ENCODE measurements at regions not wholly inside any gene's neighbourhood (a gene's known extent, or its start where the extent isn't known, plus 50 kb on each side); places are given as distances from the start of the nearest gene placed in this dataset.

DNA sequence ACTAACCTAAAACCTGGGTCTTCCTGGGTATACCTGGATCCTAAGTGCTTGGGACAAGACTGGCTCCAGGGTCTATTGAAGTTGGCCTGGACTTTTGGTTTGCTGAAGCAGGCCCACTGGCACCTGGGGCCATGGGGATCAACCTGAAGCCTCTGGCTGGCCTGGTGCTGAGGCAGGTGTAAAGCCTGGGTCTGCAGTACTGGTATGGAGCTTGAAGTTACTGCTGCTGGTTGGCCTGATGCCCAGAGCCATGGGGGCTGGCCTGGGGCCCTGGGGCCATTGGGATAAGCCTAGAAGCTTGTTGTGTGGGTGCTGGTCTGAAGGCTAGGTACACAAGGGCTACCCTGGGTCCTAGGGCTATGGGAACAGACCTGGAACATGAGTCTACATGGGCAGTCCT lies 743.2 kb upstream of the GRIA3 start:
- TF ChIP-seq TEAD4 (IDR thresholded peaks at IDR 0.05) (no peak), CEBPB (IDR thresholded peaks at IDR 0.05) (no peak), TCF12 (IDR thresholded peaks at IDR 0.05; ENCODE audit: low read depth) (no peak), EGR1 (IDR thresholded peaks at IDR 0.05) (no peak)

DNA sequence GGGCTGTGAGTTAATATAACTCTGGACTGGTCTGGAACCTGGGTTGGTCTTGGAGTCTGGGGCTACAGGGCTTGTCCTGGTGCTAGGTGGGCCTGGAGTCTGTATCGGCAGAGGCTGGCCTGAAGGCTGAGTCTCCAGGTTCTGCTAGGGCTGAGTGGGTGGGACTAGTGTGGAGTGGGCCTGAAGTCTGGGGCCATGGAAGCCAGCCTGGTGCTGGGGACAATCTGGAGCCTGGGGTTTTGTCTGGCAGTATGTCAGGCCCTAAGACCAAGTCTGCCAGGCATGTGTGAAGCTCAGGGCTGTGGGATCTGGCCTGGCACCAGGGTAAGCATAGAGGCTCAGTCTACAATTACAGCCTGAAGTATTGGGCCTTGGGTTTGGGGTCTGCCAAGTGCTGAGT lies 742.6 kb upstream of the GRIA3 start:
- TF ChIP-seq ZBTB7A (IDR thresholded peaks at IDR 0.05; ENCODE audit: low read depth) (no peak), RAD21 (IDR thresholded peaks at IDR 0.05; ENCODE audit: low read depth) (no peak), TCF12 (IDR thresholded peaks at IDR 0.05; ENCODE audit: low read depth) (no peak), CEBPB (IDR thresholded peaks at IDR 0.05) (no peak)

DNA sequence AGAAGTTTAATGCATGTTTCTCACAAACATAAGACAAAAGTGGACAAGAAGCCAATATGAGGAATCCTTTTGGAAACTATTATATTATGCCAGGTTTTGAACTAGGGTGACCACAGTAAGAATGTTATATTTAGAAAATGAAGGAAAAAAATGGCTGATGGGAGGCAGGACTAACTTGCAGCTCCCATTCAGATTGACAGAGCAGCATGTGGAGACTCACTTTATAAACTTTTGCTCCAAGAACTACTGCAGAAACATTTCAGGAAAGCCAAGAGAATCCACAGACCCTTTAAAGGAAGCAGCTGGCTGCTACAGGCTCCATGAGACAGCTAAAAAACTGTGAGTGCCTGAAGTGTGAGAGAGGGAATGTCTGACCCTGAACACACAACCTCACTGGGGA lies 738.6 kb upstream of the GRIA3 start:
- TF ChIP-seq NFIC (IDR thresholded peaks at IDR 0.05), result no peak
- no peak for TF ChIP-seq CREB1 (IDR thresholded peaks at IDR 0.05; ENCODE audit: low read depth)

DNA sequence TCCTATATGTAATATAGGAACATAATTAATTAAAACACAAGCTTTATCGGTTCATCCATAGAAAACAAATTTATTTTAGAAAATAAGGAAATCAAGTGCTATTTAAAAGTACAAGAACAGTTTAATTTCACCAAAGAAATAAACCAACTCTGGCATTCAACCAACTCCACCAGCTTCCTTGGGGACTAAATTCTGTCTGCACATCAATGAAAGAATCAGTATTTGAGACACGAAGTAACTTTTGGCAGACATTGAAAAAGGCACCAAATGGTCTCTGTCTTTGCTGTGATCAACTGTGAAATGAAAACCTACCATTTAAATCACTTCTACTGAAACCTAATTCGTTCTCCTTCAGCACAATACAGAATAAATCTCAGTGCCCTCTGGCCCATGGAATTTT lies 719.7 kb upstream of the GRIA3 start:
- no peak for TF ChIP-seq TCF12 (IDR thresholded peaks at IDR 0.05; ENCODE audit: low read depth)

DNA sequence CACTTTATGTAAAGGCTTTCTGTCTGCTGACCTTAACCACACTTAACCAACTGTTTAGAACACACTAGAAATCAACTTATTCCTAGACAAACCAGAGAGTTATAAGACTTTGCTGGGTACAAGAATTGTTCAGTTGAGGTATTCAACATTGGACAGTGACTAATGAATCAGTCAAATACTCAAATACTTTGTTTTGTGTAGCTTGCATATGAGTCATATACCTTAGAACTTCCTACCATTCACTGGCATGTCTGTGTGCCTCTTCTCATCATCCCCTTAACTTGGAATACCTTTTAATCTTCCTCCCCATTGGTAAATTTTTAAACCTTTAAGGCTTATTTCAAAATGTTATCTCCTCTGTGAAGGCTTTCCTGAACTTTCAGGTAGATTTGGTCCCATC lies 708.8 kb upstream of the GRIA3 start:
- TF ChIP-seq CREB1 (IDR thresholded peaks at IDR 0.05; ENCODE audit: low read depth), result no peak
- no peak for TF ChIP-seq CEBPB (IDR thresholded peaks at IDR 0.05)
- no peak for TF ChIP-seq TEAD4 (IDR thresholded peaks at IDR 0.05)
- TF ChIP-seq, protein P1, sequence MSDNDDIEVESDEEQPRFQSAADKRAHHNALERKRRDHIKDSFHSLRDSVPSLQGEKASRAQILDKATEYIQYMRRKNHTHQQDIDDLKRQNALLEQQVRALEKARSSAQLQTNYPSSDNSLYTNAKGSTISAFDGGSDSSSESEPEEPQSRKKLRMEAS (IDR thresholded peaks at IDR 0.05), result no peak
- no peak for TF ChIP-seq RAD21 (IDR thresholded peaks at IDR 0.05; ENCODE audit: low read depth)
- TF ChIP-seq FOXM1 (IDR thresholded peaks at IDR 0.05; ENCODE audit: borderline replicate concordance, low read depth), result no peak
- TF ChIP-seq, protein P2, sequence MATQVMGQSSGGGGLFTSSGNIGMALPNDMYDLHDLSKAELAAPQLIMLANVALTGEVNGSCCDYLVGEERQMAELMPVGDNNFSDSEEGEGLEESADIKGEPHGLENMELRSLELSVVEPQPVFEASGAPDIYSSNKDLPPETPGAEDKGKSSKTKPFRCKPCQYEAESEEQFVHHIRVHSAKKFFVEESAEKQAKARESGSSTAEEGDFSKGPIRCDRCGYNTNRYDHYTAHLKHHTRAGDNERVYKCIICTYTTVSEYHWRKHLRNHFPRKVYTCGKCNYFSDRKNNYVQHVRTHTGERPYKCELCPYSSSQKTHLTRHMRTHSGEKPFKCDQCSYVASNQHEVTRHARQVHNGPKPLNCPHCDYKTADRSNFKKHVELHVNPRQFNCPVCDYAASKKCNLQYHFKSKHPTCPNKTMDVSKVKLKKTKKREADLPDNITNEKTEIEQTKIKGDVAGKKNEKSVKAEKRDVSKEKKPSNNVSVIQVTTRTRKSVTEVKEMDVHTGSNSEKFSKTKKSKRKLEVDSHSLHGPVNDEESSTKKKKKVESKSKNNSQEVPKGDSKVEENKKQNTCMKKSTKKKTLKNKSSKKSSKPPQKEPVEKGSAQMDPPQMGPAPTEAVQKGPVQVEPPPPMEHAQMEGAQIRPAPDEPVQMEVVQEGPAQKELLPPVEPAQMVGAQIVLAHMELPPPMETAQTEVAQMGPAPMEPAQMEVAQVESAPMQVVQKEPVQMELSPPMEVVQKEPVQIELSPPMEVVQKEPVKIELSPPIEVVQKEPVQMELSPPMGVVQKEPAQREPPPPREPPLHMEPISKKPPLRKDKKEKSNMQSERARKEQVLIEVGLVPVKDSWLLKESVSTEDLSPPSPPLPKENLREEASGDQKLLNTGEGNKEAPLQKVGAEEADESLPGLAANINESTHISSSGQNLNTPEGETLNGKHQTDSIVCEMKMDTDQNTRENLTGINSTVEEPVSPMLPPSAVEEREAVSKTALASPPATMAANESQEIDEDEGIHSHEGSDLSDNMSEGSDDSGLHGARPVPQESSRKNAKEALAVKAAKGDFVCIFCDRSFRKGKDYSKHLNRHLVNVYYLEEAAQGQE (IDR thresholded peaks at IDR 0.05; ENCODE audit: low read depth), result no peak
- no peak for TF ChIP-seq YY1 (IDR thresholded peaks at IDR 0.05; ENCODE audit: low read depth)
- TF ChIP-seq, protein P3, sequence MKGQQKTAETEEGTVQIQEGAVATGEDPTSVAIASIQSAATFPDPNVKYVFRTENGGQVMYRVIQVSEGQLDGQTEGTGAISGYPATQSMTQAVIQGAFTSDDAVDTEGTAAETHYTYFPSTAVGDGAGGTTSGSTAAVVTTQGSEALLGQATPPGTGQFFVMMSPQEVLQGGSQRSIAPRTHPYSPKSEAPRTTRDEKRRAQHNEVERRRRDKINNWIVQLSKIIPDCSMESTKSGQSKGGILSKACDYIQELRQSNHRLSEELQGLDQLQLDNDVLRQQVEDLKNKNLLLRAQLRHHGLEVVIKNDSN (IDR thresholded peaks at IDR 0.05), result no peak
- no peak for TF ChIP-seq NFIC (IDR thresholded peaks at IDR 0.05)
- TF ChIP-seq EP300 (IDR thresholded peaks at IDR 0.05; ENCODE audit: borderline replicate concordance), result no peak
- no peak for TF ChIP-seq ZBTB7A (IDR thresholded peaks at IDR 0.05; ENCODE audit: low read depth)

DNA sequence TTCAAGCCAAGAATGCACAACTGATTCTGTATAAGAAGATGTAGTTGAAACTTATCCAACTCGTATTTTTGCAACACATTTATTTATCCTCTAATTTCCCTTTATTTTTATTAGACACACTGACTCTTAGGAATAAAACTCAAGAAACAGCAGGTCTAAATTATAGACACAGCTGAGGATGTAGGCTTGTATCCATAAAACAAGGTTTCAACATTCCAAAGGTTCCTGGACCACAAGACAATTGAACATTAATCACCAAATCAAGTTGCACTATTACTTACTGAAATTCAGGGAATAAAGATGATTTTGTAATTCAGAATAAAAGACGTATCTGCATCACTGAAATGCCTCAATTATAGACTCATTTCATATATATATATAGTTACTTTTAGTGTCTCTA lies 683.5 kb upstream of the GRIA3 start:
- TF ChIP-seq, protein P3 (IDR thresholded peaks at IDR 0.05), result no peak
- TF ChIP-seq TEAD4 (IDR thresholded peaks at IDR 0.05) (no peak), FOXM1 (IDR thresholded peaks at IDR 0.05; ENCODE audit: borderline replicate concordance, low read depth) (no peak)

DNA sequence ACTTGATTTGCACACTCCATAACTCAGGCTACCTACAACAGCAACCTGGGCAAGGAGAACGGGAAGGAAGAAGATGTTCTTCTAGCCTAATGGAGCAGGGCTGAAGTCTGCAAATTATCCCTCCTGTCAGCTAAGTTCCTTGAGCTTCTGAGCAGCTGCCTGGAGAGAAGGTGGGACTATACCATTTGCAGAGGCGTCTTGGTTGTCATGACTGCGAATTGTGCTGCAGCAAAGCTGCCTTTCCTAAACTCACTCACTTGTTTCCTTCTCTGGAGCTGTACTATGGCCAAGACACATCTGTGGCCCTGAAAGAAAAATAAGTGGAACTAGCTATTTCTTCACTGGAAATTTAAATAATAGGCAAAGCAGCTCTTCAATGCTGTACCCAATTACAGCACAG lies 682.4 kb upstream of the GRIA3 start:
- TF ChIP-seq, protein P2 (IDR thresholded peaks at IDR 0.05; ENCODE audit: low read depth), result no peak
- TF ChIP-seq EGR1 (IDR thresholded peaks at IDR 0.05) (no peak), RAD21 (IDR thresholded peaks at IDR 0.05; ENCODE audit: low read depth) (no peak), CEBPB (IDR thresholded peaks at IDR 0.05) (no peak), TEAD4 (IDR thresholded peaks at IDR 0.05) (no peak), NFIC (IDR thresholded peaks at IDR 0.05) (no peak), FOXM1 (IDR thresholded peaks at IDR 0.05; ENCODE audit: borderline replicate concordance, low read depth) (no peak), ZBTB7A (IDR thresholded peaks at IDR 0.05; ENCODE audit: low read depth) (no peak)
- TF ChIP-seq, protein P1 (IDR thresholded peaks at IDR 0.05), result no peak
- TF ChIP-seq, protein P3 (IDR thresholded peaks at IDR 0.05), result no peak
